T-cell (primary cell): ENCODE measurements at regions not wholly inside any gene's neighbourhood (a gene's known extent, or its start where the extent isn't known, plus 50 kb on each side); places are given as distances from the start of the nearest gene placed in this dataset.

Source experiments
- ATAC-seq, 4 experiments: fragments of 200-7000 bp in 3 of 4; fragments of 150-1000 bp in 1 of 4; cut with Tn5 transposase; replicated peaks in 1 of 4; 1 replicate in 3 of 4; 2 replicates in 1 of 4; pipeline ENCODE4 v1.10.0; 2021; ENCODE audit warnings: moderate library complexity in 3 of 4, mild to moderate bottlenecking in 2 of 4, moderate number of reproducible peaks in 1 of 4
- CTCF ChIA-PET, 2 donors: fragments of 300-600 bp; sonication (Branson Sonifier 250); formaldehyde crosslinking; loops; one replicate each; lab custom pipeline; 2022; ENCODE audit warnings: antibody characterized with exemption in 2 of 2; lab: Charles Lee
- POLR2A ChIA-PET, 2 donors: fragments of 300-600 bp; sonication (Branson Sonifier 250); formaldehyde crosslinking; loops; one replicate each; lab custom pipeline; 2022; ENCODE audit warnings: antibody characterized with exemption in 2 of 2; lab: Charles Lee
- DNase-seq, 35 experiments: peaks; one replicate each; pipeline versions ENCODE4 v3.0.0 to v3.0.0-alpha.2; 2013 to 2023
- H3K27ac ChIP-seq: one replicate; pipeline ENCODE4 v1.5.1; 2013; ENCODE audit warnings: low read length
- H3K27me3 ChIP-seq, 2 experiments: replicated peaks in 1 of 2; 1 replicate in 1 of 2; 2 replicates in 1 of 2; pipeline versions ENCODE4 v1.6.1 to v1.7.0; 2013; ENCODE audit warnings: low read length in 1 of 2, mixed read lengths in 1 of 2; ENCODE audit not compliant: control insufficient read depth in 2 of 2, insufficient read depth in 2 of 2; ENCODE audit errors: extremely low read depth in 1 of 2
- H3K36me3 ChIP-seq, 2 donors: 1 replicate in 1 of 2; 2 replicates in 1 of 2; pipeline versions ENCODE4 v1.6.1 to v1.7.0; 2013; ENCODE audit warnings: low read length in 1 of 2; ENCODE audit not compliant: control insufficient read depth in 2 of 2, insufficient read depth in 1 of 2; ENCODE audit errors: extremely low read depth in 1 of 2
- H3K4me1 ChIP-seq, 2 experiments: 1 replicate in 1 of 2; 2 replicates in 1 of 2; pipeline versions ENCODE4 v1.6.1 to v1.7.0; 2013; ENCODE audit warnings: low read length in 2 of 2, mixed read lengths in 1 of 2; ENCODE audit not compliant: insufficient read depth in 2 of 2, control insufficient read depth in 1 of 2; ENCODE audit errors: extremely low read depth in 1 of 2
- H3K4me3 ChIP-seq, 2 donors: 1 replicate in 1 of 2; 2 replicates in 1 of 2; pipeline versions ENCODE4 v1.5.1 to v1.7.0; 2013; ENCODE audit warnings: mild to moderate bottlenecking in 2 of 2, low read length in 1 of 2, moderate library complexity in 1 of 2; ENCODE audit not compliant: control insufficient read depth in 1 of 2; ENCODE audit errors: extremely low read depth in 1 of 2
- H3K9me3 ChIP-seq: 2 replicates; pipeline ENCODE4 v1.7.0; 2013
- H3K27ac Mint-ChIP-seq, 2 donors: one replicate each; pipeline ENCODE4 v1.8.0; 2020 to 2021; ENCODE audit warnings: mild to moderate bottlenecking in 2 of 2, mixed read lengths in 2 of 2
- H3K27me3 Mint-ChIP-seq, 2 donors: one replicate each; pipeline ENCODE4 v1.8.0; 2021 to 2022; ENCODE audit warnings: mixed read lengths in 2 of 2
- H3K36me3 Mint-ChIP-seq: one replicate; pipeline ENCODE4 v1.8.0; 2021; ENCODE audit warnings: mixed read lengths
- H3K4me1 Mint-ChIP-seq, 3 donors: one replicate each; pipeline ENCODE4 v1.8.0; 2020 to 2022; ENCODE audit warnings: mixed read lengths in 3 of 3, mild to moderate bottlenecking in 1 of 3
- H3K4me3 Mint-ChIP-seq, 3 donors: one replicate each; pipeline ENCODE4 v1.8.0; 2020 to 2022; ENCODE audit warnings: mild to moderate bottlenecking in 3 of 3, mixed read lengths in 3 of 3, moderate library complexity in 3 of 3
- H3K9me3 Mint-ChIP-seq, 3 donors: one replicate each; pipeline ENCODE4 v1.8.0; 2020 to 2022; ENCODE audit warnings: mixed read lengths in 3 of 3
- WGBS: methylation state at CpG from one replicate; pipeline ENCODE4 v1.1.5; 2013; ENCODE audit warnings: missing lambda C conversion rate; ENCODE audit not compliant: insufficient coverage; 5-methylcytosine and 5-hydroxymethylcytosine counted together

- H3K27me3 ChIP-seq = no peaks in the 10 kb centered on the region
- no peak overlapping the region for H3K27ac Mint-ChIP-seq
- H3K4me3 ChIP-seq = no peak overlapping the region
- no peaks in the 10 kb centered on the region for H3K4me1 ChIP-seq
- H3K4me3 Mint-ChIP-seq = no peak overlapping the region
- no CpG with 5 or more reads among the region's 1 CpG for WGBS
- no peaks in the 10 kb centered on the region for H3K36me3 ChIP-seq
- no peak for DNase-seq
- H3K9me3 Mint-ChIP-seq = peaks cover 8 to 17% (median 11%) of the 10 kb centered on the region in 3 donors
- H3K27ac ChIP-seq = no peak overlapping the region
- CTCF ChIA-PET = interaction anchor here in 1 of 2 donors (0.5 kb wide), 1 partner anchor 1107 kb away, joined by 3 read pairs; no protein-coding TSS in a partner anchor
- ATAC-seq = no peak
- H3K9me3 ChIP-seq = peaks cover 2% of the 10 kb centered on the region
- POLR2A ChIA-PET = no interaction called here
- H3K27me3 Mint-ChIP-seq = no peaks in the 10 kb centered on the region
- no peaks in the 10 kb centered on the region for H3K4me1 Mint-ChIP-seq
- H3K36me3 Mint-ChIP-seq = no peaks in the 10 kb centered on the region
Measured at GRCh38 chr1:209262631-209263030, 320.9 kb upstream of the CAMK1G start.

- Histone ChIP-seq H3K4me1 (no peaks in the 10 kb centered on the region), H3K27me3 (no peaks in the 10 kb centered on the region), H3K9me3 (no peaks in the 10 kb centered on the region), H3K4me3 (no peak overlapping the region), H3K27ac (no peak overlapping the region), H3K36me3 (no peaks in the 10 kb centered on the region)
- H3K4me3 Mint-ChIP-seq = no peak overlapping the region
- H3K27me3 Mint-ChIP-seq = no peaks in the 10 kb centered on the region
- no peaks in the 10 kb centered on the region for H3K4me1 Mint-ChIP-seq
- 100% methylated on average over 2 of the region's 7 CpGs for WGBS
- H3K36me3 Mint-ChIP-seq = no peaks in the 10 kb centered on the region
- ChIA-PET CTCF (interaction anchor here in 1 of 2 donors (1.4 kb wide), 1 partner anchor 18 kb away, joined by 3 read pairs; no protein-coding TSS in a partner anchor), POLR2A (no interaction called here)
- ATAC-seq = no peak
- no peak for DNase-seq
- no peaks in the 10 kb centered on the region for H3K9me3 Mint-ChIP-seq
- H3K27ac Mint-ChIP-seq = no peak overlapping the region
Measured at GRCh38 chr1:209265301-209265700, 318.2 kb upstream of the CAMK1G start.

- Mint-ChIP-seq H3K36me3 (no peaks in the 10 kb centered on the region), H3K4me1 (no peaks in the 10 kb centered on the region), H3K27me3 (no peaks in the 10 kb centered on the region), H3K4me3 (no peak overlapping the region), H3K9me3 (peaks cover 0 to 8% (median 0%) of the 10 kb centered on the region in 3 donors), H3K27ac (no peak overlapping the region)
- ATAC-seq = no peak
- no peaks in the 10 kb centered on the region for H3K4me1 ChIP-seq
- H3K36me3 ChIP-seq = no peaks in the 10 kb centered on the region
- no peaks in the 10 kb centered on the region for H3K9me3 ChIP-seq
- WGBS = 54% methylated on average over 4 of the region's 5 CpGs
- no peak overlapping the region for H3K27ac ChIP-seq
- no peak for DNase-seq
- ChIA-PET CTCF (interaction anchor here in 1 of 2 donors (1.4 kb wide), 1 partner anchor 19 kb away, joined by 3 read pairs; no protein-coding TSS in a partner anchor), POLR2A (no interaction called here)
- H3K4me3 ChIP-seq = no peak overlapping the region
- H3K27me3 ChIP-seq = no peaks in the 10 kb centered on the region
Measured at GRCh38 chr1:209266590-209267205, 316.8 kb upstream of the CAMK1G start.

- WGBS = 82% methylated on average over 1 of the region's 2 CpGs
- Mint-ChIP-seq H3K27ac (no peak overlapping the region), H3K4me1 (no peaks in the 10 kb centered on the region), H3K4me3 (no peak overlapping the region), H3K9me3 (peaks cover 0 to 9% (median 0%) of the 10 kb centered on the region in 3 donors), H3K27me3 (no peaks in the 10 kb centered on the region), H3K36me3 (no peaks in the 10 kb centered on the region)
- H3K27ac ChIP-seq = no peak overlapping the region
- no peaks in the 10 kb centered on the region for H3K4me1 ChIP-seq
- DNase-seq (no peak), ATAC-seq (no peak)
- H3K4me3 ChIP-seq = no peak overlapping the region
- H3K27me3 ChIP-seq = no peaks in the 10 kb centered on the region
- ChIA-PET POLR2A (no interaction called here), CTCF (no interaction called here)
- no peaks in the 10 kb centered on the region for H3K9me3 ChIP-seq
- no peaks in the 10 kb centered on the region for H3K36me3 ChIP-seq
Measured at GRCh38 chr1:209267968-209268367, 315.5 kb upstream of the CAMK1G start.

- peaks cover 0 to 9% (median 0%) of the 10 kb centered on the region in 3 donors for H3K9me3 Mint-ChIP-seq
- no CpG with 5 or more reads among the region's 1 CpG for WGBS
- no peak overlapping the region for H3K27ac Mint-ChIP-seq
Measured at GRCh38 chr1:209268479-209268878, 315.0 kb upstream of the CAMK1G start.

GRCh38 chr1:209276321-209276720 lies 307.2 kb upstream of the CAMK1G start:
- Histone ChIP-seq H3K9me3 (no peaks in the 10 kb centered on the region), H3K27me3 (peaks cover 0 to 3% of the 10 kb centered on the region in 2 experiments), H3K27ac (no peak overlapping the region), H3K36me3 (no peaks in the 10 kb centered on the region), H3K4me3 (no peak overlapping the region), H3K4me1 (no peaks in the 10 kb centered on the region)
- no peaks in the 10 kb centered on the region for H3K36me3 Mint-ChIP-seq
- no peak for ATAC-seq
- ChIA-PET POLR2A (no interaction called here), CTCF (no interaction called here)
- peaks cover 14 to 15% of the 10 kb centered on the region in 2 donors for H3K27me3 Mint-ChIP-seq
- no peak overlapping the region for H3K4me3 Mint-ChIP-seq
- no peak for DNase-seq
- H3K9me3 Mint-ChIP-seq = peaks cover 0 to 8% (median 0%) of the 10 kb centered on the region in 3 donors
- WGBS = no CpG with 5 or more reads among the region's 3 CpGs
- H3K27ac Mint-ChIP-seq = no peak overlapping the region
- no peaks in the 10 kb centered on the region for H3K4me1 Mint-ChIP-seq

More at GRCh38 chr1:209268479-209268878, 315.0 kb upstream of the CAMK1G start:
- Histone ChIP-seq H3K36me3 (no peaks in the 10 kb centered on the region), H3K4me1 (no peaks in the 10 kb centered on the region), H3K27me3 (no peaks in the 10 kb centered on the region), H3K27ac (no peak overlapping the region), H3K9me3 (no peaks in the 10 kb centered on the region), H3K4me3 (no peak overlapping the region)
- Mint-ChIP-seq H3K4me1 (no peaks in the 10 kb centered on the region), H3K36me3 (no peaks in the 10 kb centered on the region), H3K4me3 (no peak overlapping the region), H3K27me3 (peaks cover 0 to 2% of the 10 kb centered on the region in 2 donors)
- ChIA-PET CTCF (no interaction called here), POLR2A (no interaction called here)
- DNase-seq (no peak), ATAC-seq (no peak)
